HEK293 (cell line): ENCODE measurements at regions not wholly inside any gene's neighbourhood (a gene's known extent, or its start where the extent isn't known, plus 50 kb on each side); places are given as distances from the start of the nearest gene placed in this dataset.

ENCODE experiments used
- WT1 ChIP-seq: fragments of 450-650 bp; formaldehyde crosslinking; IDR thresholded peaks from 2 replicates; pipeline ENCODE4 v1.5.1; 2016; ENCODE audit warnings: missing biosample characterization, missing genetic modification characterization
- ZNF274 ChIP-seq, 2 experiments: fragments of 200-500 bp in 1 of 2; fragments of 450-650 bp in 1 of 2; sonication (Bioruptor generic) in 1 of 2; formaldehyde crosslinking in 1 of 2; IDR thresholded peaks; 2 replicates each; pipeline versions ENCODE4 v1.5.1 to v1.6.1; 2014 to 2016; ENCODE audit warnings: borderline replicate concordance in 1 of 2, inconsistent platforms in 1 of 2, low read length in 1 of 2, missing biosample characterization in 1 of 2, missing genetic modification characterization in 1 of 2
- ZNF792 ChIP-seq: fragments of 450-650 bp; formaldehyde crosslinking; IDR thresholded peaks from 2 replicates; pipeline ENCODE4 v1.5.1; 2016; ENCODE audit warnings: missing biosample characterization, missing genetic modification characterization

DNA sequence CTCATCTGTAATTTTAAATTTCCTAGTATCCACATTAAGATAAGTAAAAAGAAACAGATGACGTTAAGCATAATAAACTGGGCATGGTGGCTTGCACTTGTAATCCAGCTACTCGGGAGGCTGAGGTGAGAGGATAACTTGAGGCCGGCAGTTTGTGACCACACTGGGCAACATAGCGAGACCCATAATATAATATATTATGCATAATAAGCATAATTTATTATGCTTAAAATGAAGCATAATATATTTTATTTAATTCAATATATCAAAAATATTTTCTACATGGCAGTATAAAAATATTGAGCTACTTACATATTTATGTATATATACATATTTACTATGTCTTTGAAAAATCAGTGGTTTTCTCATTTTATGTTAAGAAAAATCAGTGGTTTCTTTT is 128.3 kb downstream of the GOSR1 start:
- TF ChIP-seq ZNF792, result no peak
- TF ChIP-seq ZNF274 (IDR thresholded peaks at IDR 0.05; ENCODE audit: low read length), result no peak
- TF ChIP-seq ZNF274 (tag by site-specific recombination; IDR thresholded peaks at IDR 0.05; ENCODE audit: borderline replicate concordance), result no peak
- TF ChIP-seq WT1 (tag by site-specific recombination), result no peak
